ENCODE measurements at regions not wholly inside any gene's neighbourhood (a gene's known extent, or its start where the extent isn't known, plus 50 kb on each side); places are given as distances from the start of the nearest gene placed in this dataset.

DNA sequence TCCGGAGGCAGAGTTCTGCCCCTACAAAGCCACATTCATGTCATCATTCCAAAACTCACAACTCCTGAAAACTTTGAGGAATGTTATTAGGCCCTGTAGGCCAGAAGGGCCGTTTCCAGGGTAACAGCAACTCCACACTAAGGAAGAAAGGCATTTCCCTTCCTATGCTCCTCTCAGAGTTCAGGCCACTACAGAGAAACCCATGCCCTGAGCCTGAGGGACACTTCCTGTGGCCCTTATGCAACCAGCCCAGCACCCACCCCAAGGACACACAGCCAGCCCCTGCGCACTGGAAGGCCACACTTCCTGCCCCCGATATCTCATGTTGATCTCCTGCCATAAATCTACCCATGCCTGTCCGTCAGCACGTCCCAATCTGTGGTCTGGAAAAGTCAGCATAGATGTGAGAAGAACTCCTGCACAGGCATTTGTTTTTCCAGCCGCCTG lies 289.3 kb downstream of the BCOR start:
- TF ChIP-seq, protein P1, sequence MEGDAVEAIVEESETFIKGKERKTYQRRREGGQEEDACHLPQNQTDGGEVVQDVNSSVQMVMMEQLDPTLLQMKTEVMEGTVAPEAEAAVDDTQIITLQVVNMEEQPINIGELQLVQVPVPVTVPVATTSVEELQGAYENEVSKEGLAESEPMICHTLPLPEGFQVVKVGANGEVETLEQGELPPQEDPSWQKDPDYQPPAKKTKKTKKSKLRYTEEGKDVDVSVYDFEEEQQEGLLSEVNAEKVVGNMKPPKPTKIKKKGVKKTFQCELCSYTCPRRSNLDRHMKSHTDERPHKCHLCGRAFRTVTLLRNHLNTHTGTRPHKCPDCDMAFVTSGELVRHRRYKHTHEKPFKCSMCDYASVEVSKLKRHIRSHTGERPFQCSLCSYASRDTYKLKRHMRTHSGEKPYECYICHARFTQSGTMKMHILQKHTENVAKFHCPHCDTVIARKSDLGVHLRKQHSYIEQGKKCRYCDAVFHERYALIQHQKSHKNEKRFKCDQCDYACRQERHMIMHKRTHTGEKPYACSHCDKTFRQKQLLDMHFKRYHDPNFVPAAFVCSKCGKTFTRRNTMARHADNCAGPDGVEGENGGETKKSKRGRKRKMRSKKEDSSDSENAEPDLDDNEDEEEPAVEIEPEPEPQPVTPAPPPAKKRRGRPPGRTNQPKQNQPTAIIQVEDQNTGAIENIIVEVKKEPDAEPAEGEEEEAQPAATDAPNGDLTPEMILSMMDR (IDR thresholded peaks at IDR 0.05; ENCODE audit: insufficient read depth, low read length, poor library complexity, severe bottlenecking): no peak
- no peak for TF ChIP-seq EZH2phosphoT487 (conservative IDR thresholded peaks at IDR 0.05; ENCODE audit: low read length)
